ENCODE measurements at regions not wholly inside any gene's neighbourhood (a gene's known extent, or its start where the extent isn't known, plus 50 kb on each side); places are given as distances from the start of the nearest gene placed in this dataset.

GRCh38 chr12:125256634-125256936 lies 191.3 kb downstream of the AACS start:
- Histone ChIP-seq H2AFZ (ENCODE audit: low read depth, low read length, severe bottlenecking) (no peak overlapping the region), H3K36me3 (ENCODE audit: low read length) (no peaks in the 10 kb centered on the region), H3K4me2 (ENCODE audit: low read depth, low read length, poor library complexity, severe bottlenecking) (no peak overlapping the region), H3K9me2 (replicated peaks; ENCODE audit: insufficient read depth, low read length) (no peaks in the 10 kb centered on the region), H3F3A (ENCODE audit: insufficient read depth) (no peaks in the 10 kb centered on the region), H3K9me3 (ENCODE audit: insufficient read depth, low read length) (no peaks in the 10 kb centered on the region), H3K79me2 (ENCODE audit: insufficient read depth, low read length) (no peaks in the 10 kb centered on the region), H3K27ac (ENCODE audit: low read depth, low read length) (no peak overlapping the region), H4K20me1 (ENCODE audit: low read depth, low read length) (no peaks in the 10 kb centered on the region), H3K4me3 (ENCODE audit: insufficient read depth, low read length, poor library complexity, severe bottlenecking) (no peak overlapping the region), H3K9ac (ENCODE audit: low read length) (no peak overlapping the region), H3K27me3 (ENCODE audit: low read length) (no peaks in the 10 kb centered on the region)
- TF ChIP-seq CTCF (IDR thresholded peaks at IDR 0.05; ENCODE audit: insufficient read depth, low read length, poor library complexity, severe bottlenecking) (no peak), EZH2phosphoT487 (conservative IDR thresholded peaks at IDR 0.05; ENCODE audit: low read length) (no peak)

- Histone ChIP-seq H3F3A (ENCODE audit: insufficient read depth) (no peaks in the 10 kb centered on the region), H3K27me3 (ENCODE audit: low read length) (no peaks in the 10 kb centered on the region; the same call in 1 of the 2 replicates), H3K9me2 (replicated peaks; ENCODE audit: insufficient read depth, low read length) (no peaks in the 10 kb centered on the region), H3K79me2 (ENCODE audit: insufficient read depth, low read length) (no peaks in the 10 kb centered on the region), H3K9ac (ENCODE audit: low read length) (no peak overlapping the region), H2AFZ (ENCODE audit: low read depth, low read length, severe bottlenecking) (no peak overlapping the region), H3K4me2 (ENCODE audit: low read depth, low read length, poor library complexity, severe bottlenecking) (no peak overlapping the region), H3K9me3 (ENCODE audit: insufficient read depth, low read length) (no peaks in the 10 kb centered on the region), H4K20me1 (ENCODE audit: low read depth, low read length) (no peaks in the 10 kb centered on the region), H3K36me3 (ENCODE audit: low read length) (no peaks in the 10 kb centered on the region), H3K27ac (ENCODE audit: low read depth, low read length) (no peak overlapping the region), H3K4me3 (ENCODE audit: insufficient read depth, low read length, poor library complexity, severe bottlenecking) (no peak overlapping the region)
- TF ChIP-seq CTCF (IDR thresholded peaks at IDR 0.05; ENCODE audit: insufficient read depth, low read length, poor library complexity, severe bottlenecking) (no peak), EZH2phosphoT487 (conservative IDR thresholded peaks at IDR 0.05; ENCODE audit: low read length) (no peak)
Measured at GRCh38 chr12:125259178-125259867, 194.1 kb downstream of the AACS start.

GRCh38 chr12:125262851-125263250 lies 197.6 kb downstream of the AACS start:
- H4K20me1 ChIP-seq (ENCODE audit: low read depth, low read length) = no peaks in the 10 kb centered on the region
- TF ChIP-seq CTCF (IDR thresholded peaks at IDR 0.05; ENCODE audit: insufficient read depth, low read length, poor library complexity, severe bottlenecking) (no peak), EZH2phosphoT487 (conservative IDR thresholded peaks at IDR 0.05; ENCODE audit: low read length) (no peak)
- no peaks in the 10 kb centered on the region; the same call in 1 of the 2 replicates for H3K27me3 ChIP-seq (ENCODE audit: low read length)

More at GRCh38 chr12:125262851-125263250, 197.6 kb downstream of the AACS start:
- no peaks in the 10 kb centered on the region for H3K9me3 ChIP-seq (ENCODE audit: insufficient read depth, low read length)
- no peaks in the 10 kb centered on the region for H3K36me3 ChIP-seq (ENCODE audit: low read length)
- H3K79me2 ChIP-seq (ENCODE audit: insufficient read depth, low read length) = no peaks in the 10 kb centered on the region
- no peaks in the 10 kb centered on the region for H3F3A ChIP-seq (ENCODE audit: insufficient read depth)
- no peak overlapping the region for H3K9ac ChIP-seq (ENCODE audit: low read length)
- H3K4me2 ChIP-seq (ENCODE audit: low read depth, low read length, poor library complexity, severe bottlenecking) = no peak overlapping the region
- no peak overlapping the region for H2AFZ ChIP-seq (ENCODE audit: low read depth, low read length, severe bottlenecking)
- H3K4me3 ChIP-seq (ENCODE audit: insufficient read depth, low read length, poor library complexity, severe bottlenecking) = no peak overlapping the region
- no peaks in the 10 kb centered on the region for H3K9me2 ChIP-seq (replicated peaks; ENCODE audit: insufficient read depth, low read length)
- H3K27ac ChIP-seq (ENCODE audit: low read depth, low read length) = no peak overlapping the region
